ENCODE measurements at regions not wholly inside any gene's neighbourhood (a gene's known extent, or its start where the extent isn't known, plus 50 kb on each side); places are given as distances from the start of the nearest gene placed in this dataset.

DNA sequence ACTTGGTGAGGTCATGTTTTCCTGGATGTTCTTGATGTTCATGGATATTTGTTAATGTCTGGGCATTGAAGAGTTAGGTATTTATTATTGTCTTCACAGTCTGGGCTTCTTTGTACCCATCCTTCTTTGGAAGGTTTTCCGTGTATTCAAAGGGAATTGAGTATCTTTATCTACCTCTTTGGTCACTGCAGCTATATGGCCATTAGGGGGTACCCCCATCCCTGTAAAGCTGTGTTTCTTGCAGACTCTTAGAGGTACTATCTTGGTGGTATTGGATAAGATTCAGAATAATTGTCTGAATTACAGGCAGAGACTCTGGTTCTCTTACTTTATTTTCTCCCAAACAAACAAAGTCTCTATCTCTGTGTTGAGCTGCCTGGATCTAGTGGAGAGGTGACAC is 401.6 kb upstream of the FSIP2 start:
- Histone ChIP-seq H3K4me3 (no peak overlapping the region), H3K27ac (no peak overlapping the region), H3K27me3 (no peaks in the 10 kb centered on the region), H3K36me3 (no peaks in the 10 kb centered on the region), H3K9me3 (no peaks in the 10 kb centered on the region), H3K4me1 (no peaks in the 10 kb centered on the region)
- TF ChIP-seq POLR2A (IDR thresholded peaks at IDR 0.05): no peak
- TF ChIP-seq, protein P1, sequence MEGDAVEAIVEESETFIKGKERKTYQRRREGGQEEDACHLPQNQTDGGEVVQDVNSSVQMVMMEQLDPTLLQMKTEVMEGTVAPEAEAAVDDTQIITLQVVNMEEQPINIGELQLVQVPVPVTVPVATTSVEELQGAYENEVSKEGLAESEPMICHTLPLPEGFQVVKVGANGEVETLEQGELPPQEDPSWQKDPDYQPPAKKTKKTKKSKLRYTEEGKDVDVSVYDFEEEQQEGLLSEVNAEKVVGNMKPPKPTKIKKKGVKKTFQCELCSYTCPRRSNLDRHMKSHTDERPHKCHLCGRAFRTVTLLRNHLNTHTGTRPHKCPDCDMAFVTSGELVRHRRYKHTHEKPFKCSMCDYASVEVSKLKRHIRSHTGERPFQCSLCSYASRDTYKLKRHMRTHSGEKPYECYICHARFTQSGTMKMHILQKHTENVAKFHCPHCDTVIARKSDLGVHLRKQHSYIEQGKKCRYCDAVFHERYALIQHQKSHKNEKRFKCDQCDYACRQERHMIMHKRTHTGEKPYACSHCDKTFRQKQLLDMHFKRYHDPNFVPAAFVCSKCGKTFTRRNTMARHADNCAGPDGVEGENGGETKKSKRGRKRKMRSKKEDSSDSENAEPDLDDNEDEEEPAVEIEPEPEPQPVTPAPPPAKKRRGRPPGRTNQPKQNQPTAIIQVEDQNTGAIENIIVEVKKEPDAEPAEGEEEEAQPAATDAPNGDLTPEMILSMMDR (IDR thresholded peaks at IDR 0.05): no peak
- TF ChIP-seq POLR2AphosphoS5 (IDR thresholded peaks at IDR 0.05; ENCODE audit: insufficient read depth in 1 of 2, low read depth in 1 of 2): no peak
- intact Hi-C loops (cut with DNase I): no loop called here
- no peak for DNase-seq (ENCODE audit: extremely low spot score in 2 of 2)

DNA sequence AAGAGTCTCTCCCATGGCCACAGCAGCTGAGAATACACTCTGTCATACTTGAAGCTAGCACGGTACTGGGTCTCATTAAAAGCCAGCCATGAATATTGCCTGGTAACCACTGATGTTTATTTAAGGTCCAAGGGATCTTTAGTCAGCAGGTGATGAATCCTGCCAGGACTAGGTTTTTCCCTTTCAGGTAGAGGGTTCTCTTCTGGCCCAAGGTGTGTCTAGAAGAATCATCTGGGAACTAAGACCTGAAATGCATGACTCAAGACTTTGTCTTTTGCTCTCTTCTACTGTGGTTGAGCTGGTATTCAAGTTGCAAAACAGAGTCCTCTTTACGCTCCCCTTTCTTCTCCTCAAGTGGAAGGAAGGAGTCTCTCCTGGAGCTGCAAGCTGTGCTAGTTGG is 400.5 kb upstream of the FSIP2 start:
- Histone ChIP-seq H3K9me3 (no peaks in the 10 kb centered on the region), H3K36me3 (no peaks in the 10 kb centered on the region), H3K4me1 (no peaks in the 10 kb centered on the region), H3K27me3 (no peaks in the 10 kb centered on the region), H3K4me3 (no peak overlapping the region), H3K27ac (no peak overlapping the region)
- no peak for DNase-seq (ENCODE audit: extremely low spot score in 2 of 2)
- TF ChIP-seq, protein P1 (IDR thresholded peaks at IDR 0.05): no peak
- TF ChIP-seq POLR2AphosphoS5 (IDR thresholded peaks at IDR 0.05; ENCODE audit: insufficient read depth in 1 of 2, low read depth in 1 of 2) (no peak), POLR2A (IDR thresholded peaks at IDR 0.05) (no peak)
- intact Hi-C loops (cut with DNase I): no loop called here

DNA sequence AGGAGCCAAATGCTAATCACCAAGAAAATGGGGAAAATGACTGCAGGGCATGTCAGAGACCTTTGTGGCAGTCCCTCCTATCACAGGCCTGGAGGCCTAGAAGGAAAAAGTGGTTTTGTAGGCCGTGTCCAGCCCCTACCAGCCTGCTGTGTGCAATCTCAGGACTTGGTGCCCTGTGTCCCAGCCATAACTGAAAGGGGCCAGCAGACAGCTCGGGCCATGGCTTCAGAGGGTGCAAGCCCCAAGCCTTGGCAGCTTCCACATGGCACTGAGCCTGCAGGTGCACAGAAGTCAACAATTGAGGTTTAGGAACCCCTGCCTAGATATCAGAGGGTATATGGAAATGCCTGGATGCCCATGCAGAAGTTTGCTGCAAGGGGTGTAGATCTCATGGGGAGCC is 391.2 kb upstream of the FSIP2 start:
- Histone ChIP-seq H3K27ac (no peak overlapping the region), H3K9me3 (no peaks in the 10 kb centered on the region), H3K4me3 (no peak overlapping the region), H3K4me1 (no peaks in the 10 kb centered on the region), H3K27me3 (no peaks in the 10 kb centered on the region), H3K36me3 (no peaks in the 10 kb centered on the region)
- intact Hi-C loops (cut with DNase I): no loop called here
- TF ChIP-seq, protein P1 (IDR thresholded peaks at IDR 0.05): no peak
- TF ChIP-seq POLR2AphosphoS5 (IDR thresholded peaks at IDR 0.05; ENCODE audit: insufficient read depth in 1 of 2, low read depth in 1 of 2): no peak
- TF ChIP-seq POLR2A (IDR thresholded peaks at IDR 0.05): no peak
- DNase-seq (ENCODE audit: extremely low spot score in 2 of 2): peak in 1 of 2 donors; percentile 60

DNA sequence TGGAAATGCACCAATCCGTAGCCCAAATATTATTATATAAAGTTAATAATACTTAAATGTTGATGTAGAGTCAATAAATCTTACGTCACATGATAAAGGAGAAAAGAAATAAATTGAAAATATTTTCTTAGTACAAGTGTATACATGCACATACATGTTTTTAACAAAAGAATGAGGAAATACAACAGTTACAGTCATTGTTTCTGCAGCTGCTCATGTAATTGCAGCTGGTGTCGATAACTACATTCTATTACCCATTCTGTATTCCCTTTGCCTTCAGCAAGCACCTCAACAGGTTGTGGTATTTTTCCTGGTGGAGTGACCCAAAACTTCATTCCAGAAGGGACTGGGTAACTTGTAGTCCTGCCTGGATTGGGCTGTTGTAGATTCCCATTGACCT is 377.8 kb upstream of the FSIP2 start:
- DNase-seq (ENCODE audit: extremely low spot score in 2 of 2): no peak
- TF ChIP-seq POLR2A (IDR thresholded peaks at IDR 0.05): no peak
- no peak for TF ChIP-seq POLR2AphosphoS5 (IDR thresholded peaks at IDR 0.05; ENCODE audit: insufficient read depth in 1 of 2, low read depth in 1 of 2)
- TF ChIP-seq, protein P1 (IDR thresholded peaks at IDR 0.05): no peak
- H3K4me1 ChIP-seq: no peaks in the 10 kb centered on the region
- no peak overlapping the region for H3K27ac ChIP-seq
- H3K9me3 ChIP-seq: no peaks in the 10 kb centered on the region
- no peak overlapping the region for H3K4me3 ChIP-seq
- no peaks in the 10 kb centered on the region for H3K27me3 ChIP-seq
- H3K36me3 ChIP-seq: no peaks in the 10 kb centered on the region
- intact Hi-C loops (cut with DNase I): no loop called here

DNA sequence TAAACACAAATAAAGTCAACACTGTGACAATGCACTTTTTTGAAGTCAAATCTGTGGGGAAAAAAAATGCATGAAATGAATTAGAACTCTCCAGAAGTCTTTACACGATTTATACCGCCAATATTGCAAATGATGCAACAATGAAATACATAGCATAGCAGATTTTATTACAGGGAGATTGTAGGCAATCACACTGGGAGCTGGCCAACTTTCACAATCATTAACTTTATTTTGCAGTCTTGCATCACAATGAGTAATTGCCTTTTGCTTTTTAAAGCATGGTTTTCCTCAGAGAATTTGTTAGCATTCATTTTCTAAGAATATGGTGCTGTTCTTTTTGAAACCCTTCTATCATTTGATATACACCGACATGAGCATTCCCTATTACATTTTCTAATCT is 366.4 kb upstream of the FSIP2 start:
- no peak for DNase-seq (ENCODE audit: extremely low spot score in 2 of 2)
- Histone ChIP-seq H3K4me1 (no peaks in the 10 kb centered on the region), H3K9me3 (no peaks in the 10 kb centered on the region), H3K4me3 (no peak overlapping the region), H3K27me3 (no peaks in the 10 kb centered on the region), H3K27ac (no peak overlapping the region), H3K36me3 (no peaks in the 10 kb centered on the region)
- intact Hi-C loops (cut with DNase I): no loop called here
- TF ChIP-seq, protein P1 (IDR thresholded peaks at IDR 0.05): no peak
- TF ChIP-seq POLR2A (IDR thresholded peaks at IDR 0.05) (no peak), POLR2AphosphoS5 (IDR thresholded peaks at IDR 0.05; ENCODE audit: insufficient read depth in 1 of 2, low read depth in 1 of 2) (no peak)

All from vagina (tissue), 2 donors.